ENCODE measurements at regions not wholly inside any gene's neighbourhood (a gene's known extent, or its start where the extent isn't known, plus 50 kb on each side); places are given as distances from the start of the nearest gene placed in this dataset.

- no peak overlapping the region for H3K4me2 ChIP-seq
- H4K20me1 ChIP-seq (ENCODE audit: insufficient read depth, poor library complexity, severe bottlenecking) = no peaks in the 10 kb centered on the region
- no peak overlapping the region for H3K4me3 ChIP-seq
- H3K79me2 ChIP-seq = no peaks in the 10 kb centered on the region
- no peaks in the 10 kb centered on the region for H3K9me3 ChIP-seq (ENCODE audit: low read depth)
- WGBS (ENCODE audit: low lambda C conversion rate, missing lambda C conversion rate) = 83% methylated on average over 2 of the region's 2 CpGs
- no peaks in the 10 kb centered on the region for H3K36me3 ChIP-seq (replicated peaks; ENCODE audit: insufficient read depth, low read depth)
- H3K27me3 ChIP-seq = no peaks in the 10 kb centered on the region
- TF ChIP-seq EZH2phosphoT487 (IDR thresholded peaks at IDR 0.05; ENCODE audit: low read depth, severe bottlenecking, unreplicated experiment) (no peak), CTCF (IDR thresholded peaks at IDR 0.05; ENCODE audit: poor library complexity) (no peak), EZH2 (IDR thresholded peaks at IDR 0.05; ENCODE audit: borderline replicate concordance) (no peak)
- H3K9me2 ChIP-seq (replicated peaks; ENCODE audit: insufficient read depth) = no peaks in the 10 kb centered on the region
- DNase-seq (ENCODE audit: low spot score) = no peak
- H3K4me1 ChIP-seq (ENCODE audit: insufficient read depth) = no peaks in the 10 kb centered on the region
- no peak overlapping the region for H3K27ac ChIP-seq
- no peak overlapping the region for H2AFZ ChIP-seq
Observed at GRCh38 chr4:100796332-100796731, 278.5 kb upstream of the EMCN start.

- no peak overlapping the region for H3K27ac ChIP-seq
- H3K9me2 ChIP-seq (replicated peaks; ENCODE audit: insufficient read depth) = no peaks in the 10 kb centered on the region
- no peaks in the 10 kb centered on the region for H4K20me1 ChIP-seq (ENCODE audit: insufficient read depth, poor library complexity, severe bottlenecking)
- no peaks in the 10 kb centered on the region for H3K27me3 ChIP-seq
- DNase-seq (ENCODE audit: low spot score) = no peak
- TF ChIP-seq CTCF (IDR thresholded peaks at IDR 0.05; ENCODE audit: poor library complexity) (no peak), EZH2phosphoT487 (IDR thresholded peaks at IDR 0.05; ENCODE audit: low read depth, severe bottlenecking, unreplicated experiment) (no peak), EZH2 (IDR thresholded peaks at IDR 0.05; ENCODE audit: borderline replicate concordance) (no peak)
- 78% methylated on average over 1 of the region's 1 CpG for WGBS (ENCODE audit: low lambda C conversion rate, missing lambda C conversion rate)
- no peaks in the 10 kb centered on the region for H3K79me2 ChIP-seq
- no peaks in the 10 kb centered on the region for H3K9me3 ChIP-seq (ENCODE audit: low read depth)
- H2AFZ ChIP-seq = no peak overlapping the region
- H3K36me3 ChIP-seq (replicated peaks; ENCODE audit: insufficient read depth, low read depth) = no peaks in the 10 kb centered on the region
- no peak overlapping the region for H3K4me3 ChIP-seq
- H3K4me1 ChIP-seq (ENCODE audit: insufficient read depth) = peaks cover 1% of the 10 kb centered on the region
- no peak overlapping the region for H3K4me2 ChIP-seq
Observed at GRCh38 chr4:100795581-100795980, 277.8 kb upstream of the EMCN start.

GRCh38 chr4:100790836-100791615, 273.2 kb upstream of the EMCN start:
- DNase-seq (ENCODE audit: low spot score) = peak; percentile 25
- H3K4me2 ChIP-seq = peak overlapping the region; percentile 49

More at GRCh38 chr4:100790836-100791615, 273.2 kb upstream of the EMCN start:
- peak overlapping the region; percentile 62 for H3K27ac ChIP-seq
- H3K36me3 ChIP-seq (replicated peaks; ENCODE audit: insufficient read depth, low read depth) = no peaks in the 10 kb centered on the region
- H3K4me1 ChIP-seq (ENCODE audit: insufficient read depth) = peaks cover 3% of the 10 kb centered on the region
- no peaks in the 10 kb centered on the region for H3K27me3 ChIP-seq
- WGBS (ENCODE audit: low lambda C conversion rate, missing lambda C conversion rate) = 76% methylated on average over 9 of the region's 9 CpGs
- no peaks in the 10 kb centered on the region for H4K20me1 ChIP-seq (ENCODE audit: insufficient read depth, poor library complexity, severe bottlenecking)
- no peak overlapping the region for H3K4me3 ChIP-seq
- TF ChIP-seq EZH2 (IDR thresholded peaks at IDR 0.05; ENCODE audit: borderline replicate concordance) = no peak
- no peak for TF ChIP-seq EZH2phosphoT487 (IDR thresholded peaks at IDR 0.05; ENCODE audit: low read depth, severe bottlenecking, unreplicated experiment)
- TF ChIP-seq CTCF (IDR thresholded peaks at IDR 0.05; ENCODE audit: poor library complexity) = no peak
- H3K79me2 ChIP-seq = no peaks in the 10 kb centered on the region
- H3K9me2 ChIP-seq (replicated peaks; ENCODE audit: insufficient read depth) = no peaks in the 10 kb centered on the region
- peak overlapping the region; percentile 25 for H2AFZ ChIP-seq
- no peaks in the 10 kb centered on the region for H3K9me3 ChIP-seq (ENCODE audit: low read depth)
